Lower leg skin (tissue), 3 donors: ENCODE measurements at regions not wholly inside any gene's neighbourhood (a gene's known extent, or its start where the extent isn't known, plus 50 kb on each side); places are given as distances from the start of the nearest gene placed in this dataset.

Experiments used
- POLR2A ChIP-seq, 2 donors: fragments of 450-650 bp; IDR thresholded peaks; one replicate each; pipeline ENCODE4 v1.6.1; 2016 to 2017; ENCODE audit warnings: antibody characterized with exemption in 2 of 2, mild to moderate bottlenecking in 1 of 2, moderate library complexity in 1 of 2
- TF ChIP-seq, protein P1 (sequence below), 3 donors: fragments of 450-650 bp; IDR thresholded peaks; one replicate each; pipeline ENCODE4 v1.5.1; 2016; ENCODE audit warnings: antibody characterized with exemption in 3 of 3, mild to moderate bottlenecking in 3 of 3, moderate library complexity in 2 of 3

DNA sequence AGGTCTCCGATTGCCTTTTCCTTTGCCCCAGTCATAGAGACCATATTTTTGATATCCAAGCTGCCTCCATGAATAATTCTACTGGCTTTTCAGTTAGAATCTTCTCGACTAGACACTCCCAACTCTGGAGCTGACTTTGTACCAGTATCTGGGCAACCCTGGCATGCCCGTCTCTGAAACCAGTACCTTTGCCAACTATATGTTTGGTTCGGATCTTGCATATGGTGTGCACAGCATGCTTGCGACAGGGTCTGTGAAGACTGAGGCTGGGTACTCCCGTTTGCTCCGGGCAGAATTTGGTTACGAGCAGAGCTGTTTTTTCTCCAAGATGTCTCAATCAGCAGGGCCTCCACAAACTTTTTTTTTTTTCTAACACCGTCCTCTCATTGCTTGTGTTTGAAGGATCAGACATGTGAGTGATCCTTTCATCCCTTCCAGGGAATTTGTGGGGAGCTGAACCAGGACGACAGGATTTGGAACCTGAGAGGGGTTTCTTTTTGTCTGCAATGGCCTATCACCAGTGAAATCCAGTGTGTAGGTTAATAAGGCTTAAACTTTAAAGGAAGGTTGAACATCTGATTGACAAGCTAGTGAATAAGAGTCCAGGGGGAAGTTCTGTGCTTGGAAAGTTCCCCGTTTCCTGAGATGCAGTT, 322.3 kb downstream of the MYCN start:
- TF ChIP-seq, protein P1, sequence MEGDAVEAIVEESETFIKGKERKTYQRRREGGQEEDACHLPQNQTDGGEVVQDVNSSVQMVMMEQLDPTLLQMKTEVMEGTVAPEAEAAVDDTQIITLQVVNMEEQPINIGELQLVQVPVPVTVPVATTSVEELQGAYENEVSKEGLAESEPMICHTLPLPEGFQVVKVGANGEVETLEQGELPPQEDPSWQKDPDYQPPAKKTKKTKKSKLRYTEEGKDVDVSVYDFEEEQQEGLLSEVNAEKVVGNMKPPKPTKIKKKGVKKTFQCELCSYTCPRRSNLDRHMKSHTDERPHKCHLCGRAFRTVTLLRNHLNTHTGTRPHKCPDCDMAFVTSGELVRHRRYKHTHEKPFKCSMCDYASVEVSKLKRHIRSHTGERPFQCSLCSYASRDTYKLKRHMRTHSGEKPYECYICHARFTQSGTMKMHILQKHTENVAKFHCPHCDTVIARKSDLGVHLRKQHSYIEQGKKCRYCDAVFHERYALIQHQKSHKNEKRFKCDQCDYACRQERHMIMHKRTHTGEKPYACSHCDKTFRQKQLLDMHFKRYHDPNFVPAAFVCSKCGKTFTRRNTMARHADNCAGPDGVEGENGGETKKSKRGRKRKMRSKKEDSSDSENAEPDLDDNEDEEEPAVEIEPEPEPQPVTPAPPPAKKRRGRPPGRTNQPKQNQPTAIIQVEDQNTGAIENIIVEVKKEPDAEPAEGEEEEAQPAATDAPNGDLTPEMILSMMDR (IDR thresholded peaks at IDR 0.05): no peak
- no peak for TF ChIP-seq POLR2A (IDR thresholded peaks at IDR 0.05)
